CD8-positive, alpha-beta memory T cell (primary cell): ENCODE measurements at regions not wholly inside any gene's neighbourhood (a gene's known extent, or its start where the extent isn't known, plus 50 kb on each side); places are given as distances from the start of the nearest gene placed in this dataset.
A peak's percentile ranks its signal among the peaks of the same experiment; 100 is the strongest.
"Not testable (repeated sequence)": the region's sequence is repeated elsewhere in the genome, so short reads cannot be mapped to it uniquely, and the experiment has no call there.

ENCODE experiments used
- CTCF ChIA-PET: fragments of 350-600 bp; sonication (Branson Sonifier 250); formaldehyde crosslinking; loops from one replicate; lab custom pipeline; 2021; ENCODE audit warnings: antibody characterized with exemption; lab: Charles Lee
- POLR2A ChIA-PET: fragments of 350-600 bp; sonication (Branson Sonifier 250); formaldehyde crosslinking; loops from one replicate; lab custom pipeline; 2021; ENCODE audit warnings: antibody characterized with exemption; lab: Charles Lee
- DNase-seq, 5 donors: peaks; one replicate each; pipeline versions ENCODE4 v3.0.0 to v3.0.0-alpha.2; 2020 to 2022; ENCODE audit warnings: mixed read lengths in 1 of 5
- H3K27ac ChIP-seq: one replicate; pipeline ENCODE4 v1.7.0; 2013; ENCODE audit warnings: low read depth, mild to moderate bottlenecking, low read length, moderate library complexity
- H3K27me3 ChIP-seq: 2 replicates; pipeline ENCODE4 v1.7.0; 2013; ENCODE audit warnings: low read length, mild to moderate bottlenecking; ENCODE audit not compliant: insufficient read depth, poor library complexity, severe bottlenecking
- H3K36me3 ChIP-seq: 2 replicates; pipeline ENCODE4 v1.7.0; 2013; ENCODE audit warnings: mild to moderate bottlenecking, low read length, moderate library complexity; ENCODE audit not compliant: insufficient read depth
- H3K4me1 ChIP-seq: 2 replicates; pipeline ENCODE4 v1.7.0; 2013; ENCODE audit warnings: mild to moderate bottlenecking, low read length, moderate library complexity; ENCODE audit not compliant: insufficient read depth
- H3K4me3 ChIP-seq: 2 replicates; pipeline ENCODE4 v1.7.0; 2013; ENCODE audit warnings: mild to moderate bottlenecking, low read length
- H3K9me3 ChIP-seq: 2 replicates; pipeline ENCODE4 v1.7.0; 2013; ENCODE audit warnings: mild to moderate bottlenecking, low read length
- H3K27ac Mint-ChIP-seq, 8 donors: one replicate each; pipeline ENCODE4 v1.8.0; 2020 to 2021; ENCODE audit warnings: mixed read lengths in 8 of 8, mild to moderate bottlenecking in 6 of 8, inconsistent platforms in 3 of 8, moderate library complexity in 3 of 8
- H3K27me3 Mint-ChIP-seq, 2 donors: one replicate each; pipeline ENCODE4 v1.8.0; 2020 to 2021; ENCODE audit warnings: mixed read lengths in 2 of 2, mild to moderate bottlenecking in 1 of 2, moderate library complexity in 1 of 2
- H3K36me3 Mint-ChIP-seq, 3 donors: one replicate each; pipeline ENCODE4 v1.8.0; 2020 to 2021; ENCODE audit warnings: mixed read lengths in 3 of 3, inconsistent platforms in 1 of 3, mild to moderate bottlenecking in 1 of 3
- H3K4me1 Mint-ChIP-seq, 3 donors: one replicate each; pipeline ENCODE4 v1.8.0; 2020 to 2021; ENCODE audit warnings: mixed read lengths in 3 of 3, inconsistent platforms in 1 of 3, mild to moderate bottlenecking in 1 of 3
- H3K4me3 Mint-ChIP-seq, 7 donors: one replicate each; pipeline ENCODE4 v1.8.0; 2020 to 2021; ENCODE audit warnings: mixed read lengths in 7 of 7, mild to moderate bottlenecking in 6 of 7, moderate library complexity in 4 of 7, inconsistent platforms in 2 of 7
- H3K9me3 Mint-ChIP-seq, 5 donors: one replicate each; pipeline ENCODE4 v1.8.0; 2020 to 2022; ENCODE audit warnings: mixed read lengths in 5 of 5, mild to moderate bottlenecking in 3 of 5, moderate library complexity in 2 of 5, inconsistent platforms in 1 of 5

- Mint-ChIP-seq H3K4me1 (no peaks in the 10 kb centered on the region), H3K9me3 (peaks cover 5 to 16% (median 11%) of the 10 kb centered on the region in 5 donors), H3K27ac (no peak overlapping the region), H3K4me3 (no peak overlapping the region), H3K27me3 (no peaks in the 10 kb centered on the region), H3K36me3 (no peaks in the 10 kb centered on the region)
- Histone ChIP-seq H3K9me3 (no peaks in the 10 kb centered on the region), H3K4me1 (no peaks in the 10 kb centered on the region), H3K27me3 (no peaks in the 10 kb centered on the region), H3K36me3 (no peaks in the 10 kb centered on the region), H3K27ac (no peak overlapping the region), H3K4me3 (no peak overlapping the region)
- ChIA-PET POLR2A (no interaction called here), CTCF (interaction anchor here (0.6 kb wide), 1 partner anchor 9 kb away, joined by 3 read pairs; no protein-coding TSS in a partner anchor)
- no peak for DNase-seq
These were observed 104.4 kb upstream of the BMP2 start for GRCh38 chr20:6663104-6663503.

DNA sequence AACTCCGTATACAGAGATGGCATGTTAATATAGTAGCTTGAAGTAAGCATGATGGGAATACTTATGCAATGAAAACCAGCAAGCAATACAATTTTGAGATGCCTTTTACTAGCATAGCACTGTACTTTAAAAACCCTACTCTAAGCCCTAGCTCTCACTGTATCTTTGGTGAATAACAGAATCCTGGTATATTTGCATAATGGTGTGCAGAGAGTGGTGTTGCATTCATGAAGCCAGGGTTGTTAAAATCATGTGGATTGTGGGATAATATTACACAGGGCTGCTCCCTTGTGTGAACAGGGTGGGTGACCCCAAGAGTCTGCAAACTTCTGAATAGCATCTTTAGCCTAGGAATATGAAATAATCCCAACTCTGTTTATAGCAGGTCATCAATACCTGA lies 105.2 kb upstream of the BMP2 start:
- Mint-ChIP-seq H3K36me3 (no peaks in the 10 kb centered on the region), H3K4me1 (no peaks in the 10 kb centered on the region), H3K27ac (no peak overlapping the region), H3K4me3 (no peak overlapping the region), H3K27me3 (no peaks in the 10 kb centered on the region), H3K9me3 (peaks cover 3 to 20% (median 11%) of the 10 kb centered on the region in 5 donors)
- DNase-seq: no peak
- ChIA-PET POLR2A (no interaction called here), CTCF (no interaction called here)
- no peak overlapping the region for H3K27ac ChIP-seq
- H3K27me3 ChIP-seq: no peaks in the 10 kb centered on the region
- no peak overlapping the region for H3K4me3 ChIP-seq
- no peaks in the 10 kb centered on the region for H3K36me3 ChIP-seq
- H3K9me3 ChIP-seq: no peaks in the 10 kb centered on the region
- no peaks in the 10 kb centered on the region for H3K4me1 ChIP-seq

DNA sequence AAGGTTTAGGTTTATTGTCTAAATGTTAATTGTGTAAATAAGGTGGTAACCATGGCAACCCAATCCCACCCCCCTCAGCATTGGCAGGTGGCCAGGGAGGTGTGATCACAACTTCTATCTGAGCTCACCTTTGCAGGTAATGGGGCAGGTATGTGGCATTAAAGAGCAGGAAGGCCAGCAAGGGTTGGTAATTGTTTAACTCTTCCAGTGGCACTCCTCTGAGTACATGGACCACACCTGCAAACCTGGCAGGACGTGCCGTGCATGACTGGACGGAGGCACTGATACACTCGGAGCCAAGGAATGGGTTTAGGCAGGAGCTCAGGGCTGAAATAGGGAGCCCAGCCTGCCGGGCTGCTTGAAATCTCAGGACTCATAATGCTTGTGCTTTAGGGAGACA lies 107.0 kb upstream of the BMP2 start:
- Histone ChIP-seq H3K4me1 (no peaks in the 10 kb centered on the region), H3K36me3 (no peaks in the 10 kb centered on the region), H3K27ac (no peak overlapping the region), H3K4me3 (no peak overlapping the region), H3K27me3 (no peaks in the 10 kb centered on the region), H3K9me3 (no peaks in the 10 kb centered on the region)
- H3K4me1 Mint-ChIP-seq: no peaks in the 10 kb centered on the region
- no peak overlapping the region for H3K27ac Mint-ChIP-seq
- ChIA-PET CTCF (no interaction called here), POLR2A (no interaction called here)
- no peak overlapping the region for H3K4me3 Mint-ChIP-seq
- no peaks in the 10 kb centered on the region for H3K27me3 Mint-ChIP-seq
- DNase-seq: no peak
- H3K36me3 Mint-ChIP-seq: no peaks in the 10 kb centered on the region
- H3K9me3 Mint-ChIP-seq: peaks cover 4 to 13% (median 11%) of the 10 kb centered on the region in 5 donors

GRCh38 chr20:6658909-6659308 lies 108.6 kb upstream of the BMP2 start:
- CTCF ChIA-PET, H3K27me3 ChIP-seq, H3K27ac ChIP-seq, H3K9me3 ChIP-seq, H3K36me3 ChIP-seq, H3K27ac Mint-ChIP-seq, H3K36me3 Mint-ChIP-seq, H3K27me3 Mint-ChIP-seq, H3K4me3 Mint-ChIP-seq, H3K4me3 ChIP-seq, POLR2A ChIA-PET, H3K4me1 ChIP-seq, H3K4me1 Mint-ChIP-seq, DNase-seq: not testable (repeated sequence)
- H3K9me3 Mint-ChIP-seq: peaks cover 2 to 15% (median 6%) of the 10 kb centered on the region in 5 donors

DNA sequence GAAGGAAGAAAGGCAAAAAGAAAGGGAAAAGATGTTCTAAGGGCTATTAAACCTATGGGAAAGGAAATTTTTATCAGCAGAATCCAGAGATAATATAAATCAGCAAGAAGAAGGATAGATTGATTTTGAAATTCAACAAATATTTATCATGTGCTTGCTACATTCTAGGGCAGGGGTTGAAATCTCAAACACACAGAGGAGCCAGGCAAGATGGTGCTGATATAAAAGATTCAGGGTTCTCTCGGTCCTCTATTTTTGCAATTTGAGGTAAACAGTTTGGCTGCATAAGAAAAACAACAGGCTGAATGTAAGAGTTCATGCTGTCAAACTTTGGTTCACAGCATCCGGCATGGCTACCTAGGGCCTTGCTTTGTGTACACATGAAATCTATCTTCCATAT lies 109.6 kb upstream of the BMP2 start:
- H3K9me3 Mint-ChIP-seq: peaks cover 2 to 15% (median 7%) of the 10 kb centered on the region in 5 donors
- H3K36me3 Mint-ChIP-seq: no peaks in the 10 kb centered on the region
- no peaks in the 10 kb centered on the region for H3K27me3 ChIP-seq
- H3K9me3 ChIP-seq: no peaks in the 10 kb centered on the region
- no peaks in the 10 kb centered on the region for H3K4me1 ChIP-seq
- no peaks in the 10 kb centered on the region for H3K27me3 Mint-ChIP-seq
- no peak overlapping the region for H3K27ac Mint-ChIP-seq
- no peak for DNase-seq
- H3K4me1 Mint-ChIP-seq: no peaks in the 10 kb centered on the region
- POLR2A ChIA-PET: no interaction called here
- H3K4me3 Mint-ChIP-seq: no peak overlapping the region
- no peak overlapping the region for H3K4me3 ChIP-seq
- CTCF ChIA-PET: no interaction called here
- H3K36me3 ChIP-seq: no peaks in the 10 kb centered on the region
- H3K27ac ChIP-seq: no peak overlapping the region

DNA sequence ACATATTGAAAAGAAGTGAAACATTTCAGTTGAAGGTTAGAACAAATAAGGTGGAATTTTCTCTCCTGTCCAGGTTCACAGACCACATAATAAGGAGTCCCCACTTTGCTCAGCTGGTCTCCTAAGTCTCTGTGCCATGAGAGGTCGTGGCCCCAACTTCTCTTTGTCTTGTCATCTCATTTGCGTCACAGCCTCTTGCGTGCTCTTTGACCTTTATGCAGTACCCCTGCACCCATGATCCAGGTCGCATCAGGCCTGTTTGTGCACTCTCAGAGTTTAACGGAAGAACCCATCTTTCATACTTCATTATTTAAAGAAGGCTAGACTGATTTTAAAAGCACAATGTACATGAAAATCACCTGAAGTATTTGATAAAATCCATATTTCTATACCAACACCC lies 110.4 kb upstream of the BMP2 start:
- peaks cover 5 to 17% (median 10%) of the 10 kb centered on the region in 5 donors for H3K9me3 Mint-ChIP-seq
- H3K36me3 Mint-ChIP-seq: no peaks in the 10 kb centered on the region
- ChIA-PET POLR2A (no interaction called here), CTCF (no interaction called here)
- no peak overlapping the region for H3K4me3 ChIP-seq
- H3K9me3 ChIP-seq: no peaks in the 10 kb centered on the region
- H3K36me3 ChIP-seq: no peaks in the 10 kb centered on the region
- no peaks in the 10 kb centered on the region for H3K27me3 Mint-ChIP-seq
- no peak for DNase-seq
- H3K27ac ChIP-seq: no peak overlapping the region
- H3K4me1 ChIP-seq: no peaks in the 10 kb centered on the region
- no peak overlapping the region for H3K27ac Mint-ChIP-seq
- H3K27me3 ChIP-seq: no peaks in the 10 kb centered on the region
- H3K4me1 Mint-ChIP-seq: no peaks in the 10 kb centered on the region
- H3K4me3 Mint-ChIP-seq: no peak overlapping the region

GRCh38 chr20:6654513-6655252 lies 112.8 kb upstream of the BMP2 start:
- no peaks in the 10 kb centered on the region for H3K27me3 Mint-ChIP-seq
- POLR2A ChIA-PET: no interaction called here
- Histone ChIP-seq H3K4me1 (no peaks in the 10 kb centered on the region), H3K9me3 (no peaks in the 10 kb centered on the region), H3K27me3 (no peaks in the 10 kb centered on the region), H3K27ac (no peak overlapping the region), H3K36me3 (no peaks in the 10 kb centered on the region), H3K4me3 (no peak overlapping the region)
- no peaks in the 10 kb centered on the region for H3K4me1 Mint-ChIP-seq
- H3K9me3 Mint-ChIP-seq: peaks cover 6 to 13% (median 10%) of the 10 kb centered on the region in 5 donors
- DNase-seq: no peak
- H3K27ac Mint-ChIP-seq: no peak overlapping the region
- peak overlapping the region in 1 of 7 donors; percentile 11 for H3K4me3 Mint-ChIP-seq
- CTCF ChIA-PET: interaction anchor here (0.5 kb wide), 1 partner anchor 9 kb away, joined by 3 read pairs; no protein-coding TSS in a partner anchor
- H3K36me3 Mint-ChIP-seq: no peaks in the 10 kb centered on the region

- Mint-ChIP-seq H3K4me3 (no peak overlapping the region), H3K27ac (no peak overlapping the region), H3K4me1 (no peaks in the 10 kb centered on the region), H3K9me3 (peaks cover 6 to 11% (median 7%) of the 10 kb centered on the region in 5 donors), H3K27me3 (no peaks in the 10 kb centered on the region), H3K36me3 (no peaks in the 10 kb centered on the region)
- H3K4me3 ChIP-seq: no peak overlapping the region
- no peaks in the 10 kb centered on the region for H3K9me3 ChIP-seq
- no peak overlapping the region for H3K27ac ChIP-seq
- no peak for DNase-seq
- POLR2A ChIA-PET: no interaction called here
- CTCF ChIA-PET: no interaction called here
- H3K4me1 ChIP-seq: no peaks in the 10 kb centered on the region
- no peaks in the 10 kb centered on the region for H3K27me3 ChIP-seq
- H3K36me3 ChIP-seq: no peaks in the 10 kb centered on the region
These were observed 115.9 kb upstream of the BMP2 start for GRCh38 chr20:6651561-6651960.
